ENCODE measurements at regions not wholly inside any gene's neighbourhood (a gene's known extent, or its start where the extent isn't known, plus 50 kb on each side); places are given as distances from the start of the nearest gene placed in this dataset.
A peak's percentile ranks its signal among the peaks of the same experiment; 100 is the strongest.
"Not testable (repeated sequence)": the region's sequence is repeated elsewhere in the genome, so short reads cannot be mapped to it uniquely, and the experiment has no call there.

DNA sequence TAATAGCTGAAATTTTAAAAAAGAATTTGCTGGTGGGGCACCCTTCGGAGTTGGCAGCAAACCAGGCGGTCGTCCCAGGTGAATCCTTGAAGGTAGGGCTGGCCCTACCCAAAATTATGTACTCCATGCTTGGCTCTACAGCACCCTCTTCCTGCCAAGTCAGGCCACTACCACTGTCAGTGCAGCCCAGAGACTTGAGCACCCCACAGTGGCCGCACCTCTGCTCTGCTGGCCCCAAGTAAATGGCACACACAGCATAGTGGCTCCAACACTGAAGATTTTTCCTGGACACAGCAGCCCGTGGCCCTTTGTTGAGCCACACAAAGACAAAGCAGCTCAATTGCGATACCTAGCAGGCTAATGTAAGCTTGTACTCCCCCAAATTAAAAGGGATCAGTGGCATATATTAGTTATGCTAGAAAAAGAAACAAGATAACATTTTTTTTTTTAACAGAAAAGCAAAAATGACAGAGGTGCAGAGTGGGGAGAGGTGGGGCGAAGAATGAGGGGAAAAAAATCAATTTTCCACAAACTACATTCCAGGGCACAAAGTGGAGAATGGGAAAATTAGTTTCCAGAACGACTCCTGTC lies 250.5 kb downstream of the UACA start:
- H2BK5ac ChIP-seq (ENCODE audit: insufficient read length, low read length), result no peak overlapping the region
- H3K27ac ChIP-seq (ENCODE audit: insufficient read length, low read depth, low read length), result no peak overlapping the region
- H3K4me1 ChIP-seq (ENCODE audit: insufficient read depth, low read length), result no peaks in the 10 kb centered on the region
- H4K5ac ChIP-seq (ENCODE audit: insufficient read length, low read depth, low read length), result no peak overlapping the region
- H3K23me2 ChIP-seq (ENCODE audit: insufficient read length, low read depth, low read length, poor library complexity, severe bottlenecking), result no peaks in the 10 kb centered on the region
- no peak overlapping the region for H3K4ac ChIP-seq (ENCODE audit: low read depth, low read length)
- WGBS (ENCODE audit: extremely low coverage, insufficient read length, low lambda C conversion rate), result no CpG with 5 or more reads among the region's 8 CpGs
- H4K8ac ChIP-seq (replicated peaks; ENCODE audit: insufficient read length, low read depth, low read length), result no peak overlapping the region
- no peaks in the 10 kb centered on the region for H3K27me3 ChIP-seq (ENCODE audit: insufficient read depth, low read length)
- H2BK120ac ChIP-seq (ENCODE audit: low read depth, low read length, poor library complexity, severe bottlenecking), result no peak overlapping the region
- no peak overlapping the region for H3K4me2 ChIP-seq (ENCODE audit: insufficient read depth, insufficient read length, low read length)
- H2BK20ac ChIP-seq (ENCODE audit: low read depth, low read length, poor library complexity, severe bottlenecking), result no peak overlapping the region
- H3K27ac Mint-ChIP-seq, result no peak overlapping the region
- no peak overlapping the region for H2BK15ac ChIP-seq (ENCODE audit: low read depth, low read length)
- H3K14ac ChIP-seq (ENCODE audit: insufficient read depth, low read length), result no peak overlapping the region
- no peaks in the 10 kb centered on the region for H4K20me1 ChIP-seq (ENCODE audit: control insufficient read depth, insufficient read depth, insufficient read length)
- no peak overlapping the region for H2AFZ ChIP-seq (ENCODE audit: low read length)
- peak; percentile 87 for DNase-seq
- no peak overlapping the region for H4K91ac ChIP-seq (ENCODE audit: insufficient read length, low read depth, low read length)
- no peaks in the 10 kb centered on the region for H3K79me1 ChIP-seq (ENCODE audit: insufficient read depth, low read depth, low read length, poor library complexity, severe bottlenecking)
- H3K4me3 Mint-ChIP-seq, result no peak overlapping the region
- H2AK5ac ChIP-seq (ENCODE audit: insufficient read length, low read length), result no peak overlapping the region
- TF ChIP-seq, protein P1, sequence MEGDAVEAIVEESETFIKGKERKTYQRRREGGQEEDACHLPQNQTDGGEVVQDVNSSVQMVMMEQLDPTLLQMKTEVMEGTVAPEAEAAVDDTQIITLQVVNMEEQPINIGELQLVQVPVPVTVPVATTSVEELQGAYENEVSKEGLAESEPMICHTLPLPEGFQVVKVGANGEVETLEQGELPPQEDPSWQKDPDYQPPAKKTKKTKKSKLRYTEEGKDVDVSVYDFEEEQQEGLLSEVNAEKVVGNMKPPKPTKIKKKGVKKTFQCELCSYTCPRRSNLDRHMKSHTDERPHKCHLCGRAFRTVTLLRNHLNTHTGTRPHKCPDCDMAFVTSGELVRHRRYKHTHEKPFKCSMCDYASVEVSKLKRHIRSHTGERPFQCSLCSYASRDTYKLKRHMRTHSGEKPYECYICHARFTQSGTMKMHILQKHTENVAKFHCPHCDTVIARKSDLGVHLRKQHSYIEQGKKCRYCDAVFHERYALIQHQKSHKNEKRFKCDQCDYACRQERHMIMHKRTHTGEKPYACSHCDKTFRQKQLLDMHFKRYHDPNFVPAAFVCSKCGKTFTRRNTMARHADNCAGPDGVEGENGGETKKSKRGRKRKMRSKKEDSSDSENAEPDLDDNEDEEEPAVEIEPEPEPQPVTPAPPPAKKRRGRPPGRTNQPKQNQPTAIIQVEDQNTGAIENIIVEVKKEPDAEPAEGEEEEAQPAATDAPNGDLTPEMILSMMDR (conservative IDR thresholded peaks at IDR 0.05), result peak; percentile 95
- no peak overlapping the region for H3K18ac ChIP-seq (ENCODE audit: insufficient read length, low read depth, low read length)
- H3K79me2 ChIP-seq (ENCODE audit: insufficient read depth, low read length), result no peaks in the 10 kb centered on the region
- H3K23ac ChIP-seq (ENCODE audit: insufficient read length, low read depth, low read length), result no peak overlapping the region
- H2BK12ac ChIP-seq (ENCODE audit: insufficient read length, low read depth, low read length), result no peak overlapping the region
- H3K9me3 Mint-ChIP-seq, result peaks cover 6 to 20% of the 10 kb centered on the region in 2 experiments
- H3K27me3 Mint-ChIP-seq (ENCODE audit: low read depth), result no peaks in the 10 kb centered on the region; the same call in none of the 2 replicates
- no peak overlapping the region for H3K9ac ChIP-seq (ENCODE audit: extremely low read depth, insufficient read length, low read length)
- H3T11ph ChIP-seq (ENCODE audit: low read length), result no peak overlapping the region
- no peak overlapping the region for H3K56ac ChIP-seq (ENCODE audit: insufficient read length, low read depth, low read length)
- H3K36me3 Mint-ChIP-seq (ENCODE audit: insufficient read depth in 1 of 3, low read depth in 3 of 3), result peaks cover 0 to 8% (median 6%) of the 10 kb centered on the region in 3 experiments; a peak in 4 of 7 replicates
- H3K4me1 Mint-ChIP-seq, result peaks cover 19 to 22% of the 10 kb centered on the region in 2 experiments
- no peaks in the 10 kb centered on the region for H3K9me3 ChIP-seq (ENCODE audit: control insufficient read depth, low read depth, low read length)

DNA sequence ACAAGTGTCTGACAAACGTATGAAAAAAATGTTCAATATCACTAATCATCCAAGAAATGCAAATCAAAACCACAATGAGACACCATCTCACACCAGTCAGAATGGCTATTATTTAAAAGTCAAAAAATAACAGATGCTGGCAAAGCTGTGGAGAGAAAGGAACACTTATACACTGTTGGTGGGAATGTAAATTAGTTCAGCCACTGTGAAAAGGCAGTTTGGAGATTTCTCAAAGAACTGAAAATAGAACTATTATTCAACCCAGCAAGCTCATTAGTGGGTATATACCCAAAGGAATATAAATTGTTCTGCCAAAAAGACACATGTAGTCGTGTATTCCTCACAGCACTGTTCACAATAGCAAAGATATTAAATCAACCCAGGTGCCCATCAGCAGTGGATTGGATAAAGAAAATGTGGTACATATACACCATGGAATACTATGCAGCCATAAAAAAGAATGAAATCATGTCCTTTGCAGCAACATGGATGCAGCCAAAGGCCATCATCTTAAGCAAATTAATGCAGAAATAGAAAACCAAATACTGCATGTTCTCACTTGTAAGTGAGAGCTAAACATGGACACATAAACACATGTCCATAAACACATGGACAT lies 251.3 kb downstream of the UACA start:
- not testable (repeated sequence) for H2BK20ac ChIP-seq (ENCODE audit: low read depth, low read length, poor library complexity, severe bottlenecking); H2BK12ac ChIP-seq (ENCODE audit: insufficient read length, low read depth, low read length); H2AFZ ChIP-seq (ENCODE audit: low read length); H3K4me3 Mint-ChIP-seq; H3K27me3 Mint-ChIP-seq (ENCODE audit: low read depth); H3K9me3 ChIP-seq (ENCODE audit: control insufficient read depth, low read depth, low read length); H3T11ph ChIP-seq (ENCODE audit: low read length); H2BK5ac ChIP-seq (ENCODE audit: insufficient read length, low read length); H3K4me1 ChIP-seq (ENCODE audit: insufficient read depth, low read length); H4K5ac ChIP-seq (ENCODE audit: insufficient read length, low read depth, low read length); H3K56ac ChIP-seq (ENCODE audit: insufficient read length, low read depth, low read length); H3K36me3 Mint-ChIP-seq (ENCODE audit: insufficient read depth in 1 of 3, low read depth in 3 of 3); H3K23ac ChIP-seq (ENCODE audit: insufficient read length, low read depth, low read length); H2AK5ac ChIP-seq (ENCODE audit: insufficient read length, low read length); H3K79me1 ChIP-seq (ENCODE audit: insufficient read depth, low read depth, low read length, poor library complexity, severe bottlenecking); H3K27ac ChIP-seq (ENCODE audit: insufficient read length, low read depth, low read length); H4K20me1 ChIP-seq (ENCODE audit: control insufficient read depth, insufficient read depth, insufficient read length); H3K18ac ChIP-seq (ENCODE audit: insufficient read length, low read depth, low read length); H3K27me3 ChIP-seq (ENCODE audit: insufficient read depth, low read length); H3K4me2 ChIP-seq (ENCODE audit: insufficient read depth, insufficient read length, low read length); H4K91ac ChIP-seq (ENCODE audit: insufficient read length, low read depth, low read length); H3K79me2 ChIP-seq (ENCODE audit: insufficient read depth, low read length); H2BK15ac ChIP-seq (ENCODE audit: low read depth, low read length); H3K27ac Mint-ChIP-seq; DNase-seq; H3K23me2 ChIP-seq (ENCODE audit: insufficient read length, low read depth, low read length, poor library complexity, severe bottlenecking); H3K4ac ChIP-seq (ENCODE audit: low read depth, low read length); H2BK120ac ChIP-seq (ENCODE audit: low read depth, low read length, poor library complexity, severe bottlenecking); H4K8ac ChIP-seq (replicated peaks; ENCODE audit: insufficient read length, low read depth, low read length); H3K14ac ChIP-seq (ENCODE audit: insufficient read depth, low read length); H3K9ac ChIP-seq (ENCODE audit: extremely low read depth, insufficient read length, low read length)
- peaks cover 13 to 19% of the 10 kb centered on the region in 2 experiments for H3K4me1 Mint-ChIP-seq
- no CpG with 5 or more reads among the region's 2 CpGs for WGBS (ENCODE audit: extremely low coverage, insufficient read length, low lambda C conversion rate)
- H3K9me3 Mint-ChIP-seq, result peaks cover 7 to 21% of the 10 kb centered on the region in 2 experiments
